HEK293 (cell line): ENCODE measurements at regions not wholly inside any gene's neighbourhood (a gene's known extent, or its start where the extent isn't known, plus 50 kb on each side); places are given as distances from the start of the nearest gene placed in this dataset.

Experiments used
- ATF2 ChIP-seq: fragments of 450-650 bp; formaldehyde crosslinking; IDR thresholded peaks from 2 replicates; pipeline ENCODE4 v1.5.1; 2016; ENCODE audit warnings: missing biosample characterization, missing genetic modification characterization, low read depth
- BCL11B ChIP-seq: fragments of 450-650 bp; formaldehyde crosslinking; IDR thresholded peaks from 2 replicates; pipeline ENCODE4 v1.5.1; 2016; ENCODE audit warnings: low read depth, missing biosample characterization, missing genetic modification characterization
- CTCF ChIP-seq: fragments of 450-650 bp; formaldehyde crosslinking; IDR thresholded peaks from 2 replicates; pipeline ENCODE4 v1.5.1; 2016; ENCODE audit warnings: missing biosample characterization, missing genetic modification characterization
- PATZ1 ChIP-seq: fragments of 450-650 bp; formaldehyde crosslinking; IDR thresholded peaks from 2 replicates; pipeline ENCODE4 v1.5.1; 2016; ENCODE audit warnings: missing biosample characterization, missing genetic modification characterization
- REST ChIP-seq: fragments of 450-650 bp; formaldehyde crosslinking; IDR thresholded peaks from 2 replicates; pipeline ENCODE4 v1.5.1; 2016; ENCODE audit warnings: missing biosample characterization, missing genetic modification characterization
- ZNF121 ChIP-seq: fragments of 450-650 bp; formaldehyde crosslinking; IDR thresholded peaks from 2 replicates; pipeline ENCODE4 v1.5.1; 2016; ENCODE audit warnings: missing biosample characterization, missing genetic modification characterization
- ZNF280C ChIP-seq: fragments of 450-650 bp; formaldehyde crosslinking; IDR thresholded peaks from 2 replicates; pipeline ENCODE4 v1.5.1; 2016; ENCODE audit warnings: missing biosample characterization, missing genetic modification characterization
- ZNF501 ChIP-seq: fragments of 450-650 bp; formaldehyde crosslinking; IDR thresholded peaks from 2 replicates; pipeline ENCODE4 v1.5.1; 2016; ENCODE audit warnings: missing biosample characterization, missing genetic modification characterization
- ZNF76 ChIP-seq: fragments of 450-650 bp; formaldehyde crosslinking; IDR thresholded peaks from 2 replicates; pipeline ENCODE4; 2016; ENCODE audit warnings: low read depth, missing biosample characterization, missing genetic modification characterization, borderline replicate concordance
- ZNF776 ChIP-seq: fragments of 450-650 bp; formaldehyde crosslinking; IDR thresholded peaks from 2 replicates; pipeline ENCODE4 v1.5.0; 2017; ENCODE audit warnings: missing biosample characterization, missing genetic modification characterization, borderline replicate concordance

GRCh38 chr9:91099436-91099835 lies 262.3 kb downstream of the AUH start:
- TF ChIP-seq ZNF76 (tag by site-specific recombination) = no peak
- no peak for TF ChIP-seq REST (tag by site-specific recombination)
- no peak for TF ChIP-seq CTCF
- no peak for TF ChIP-seq ZNF280C (tag by site-specific recombination)
- no peak for TF ChIP-seq ATF2 (tag by site-specific recombination)
- no peak for TF ChIP-seq ZNF501
- no peak for TF ChIP-seq BCL11B (tag by site-specific recombination)
- no peak for TF ChIP-seq PATZ1
- TF ChIP-seq ZNF776 (tag by site-specific recombination) = no peak
- no peak for TF ChIP-seq ZNF121 (tag by site-specific recombination)
